Astrocyte (in vitro differentiated cells and primary cell): ENCODE measurements at regions not wholly inside any gene's neighbourhood (a gene's known extent, or its start where the extent isn't known, plus 50 kb on each side); places are given as distances from the start of the nearest gene placed in this dataset.

Experiments used
- DNase-seq: peaks from one replicate; pipeline ENCODE4 v3.0.0-alpha.2; 2010; ENCODE audit warnings: low read depth
- FAIRE-seq: peaks from 2 replicates; lab custom pipeline; 2011; peaks lifted over from hg19 to GRCh38; lab: Jason Lieb, UNC
- H2AFZ ChIP-seq: 2 replicates; pipeline ENCODE4 v1.6.0; 2012; ENCODE audit warnings: low read depth, low read length, inconsistent platforms
- H3K27ac ChIP-seq: 2 replicates; pipeline ENCODE4 v1.5.1; 2011; ENCODE audit warnings: low read depth, low read length, inconsistent platforms
- H3K27me3 ChIP-seq: 2 replicates; pipeline ENCODE4 v1.6.0; 2011; ENCODE audit warnings: low read length, inconsistent platforms; ENCODE audit not compliant: insufficient read depth
- H3K36me3 ChIP-seq: 2 replicates; pipeline ENCODE4 v1.5.1; 2011; ENCODE audit warnings: low read length, inconsistent platforms; ENCODE audit not compliant: insufficient read depth
- H3K4me1 ChIP-seq: 2 replicates; pipeline ENCODE4 v1.5.1; 2011; ENCODE audit warnings: low read length, inconsistent platforms; ENCODE audit not compliant: insufficient read depth
- H3K4me2 ChIP-seq: 2 replicates; pipeline ENCODE4 v1.6.0; 2012; ENCODE audit warnings: low read length, inconsistent platforms
- H3K4me3 ChIP-seq: 2 replicates; pipeline ENCODE4 v1.5.1; 2011; ENCODE audit warnings: low read depth, mild to moderate bottlenecking, low read length, inconsistent platforms; ENCODE audit not compliant: insufficient read depth
- H3K79me2 ChIP-seq: 2 replicates; pipeline ENCODE4 v1.6.0; 2012; ENCODE audit warnings: mild to moderate bottlenecking, low read length, inconsistent platforms; ENCODE audit not compliant: insufficient read depth
- H3K9ac ChIP-seq: 2 replicates; pipeline ENCODE4 v1.6.0; 2012; ENCODE audit warnings: mild to moderate bottlenecking, low read length, inconsistent platforms
- H3K9me3 ChIP-seq: 2 replicates; pipeline ENCODE4 v1.5.1; 2012; ENCODE audit warnings: low read depth, mild to moderate bottlenecking, low read length, inconsistent platforms; ENCODE audit not compliant: insufficient read depth
- H4K20me1 ChIP-seq: 2 replicates; pipeline ENCODE4 v1.6.0; 2012; ENCODE audit warnings: low read length, inconsistent platforms; ENCODE audit not compliant: insufficient read depth
- H3K27ac Mint-ChIP-seq: one replicate; pipeline ENCODE4 v1.8.0; 2021; ENCODE audit warnings: mild to moderate bottlenecking, mixed read lengths; ENCODE audit not compliant: unreplicated experiment
- H3K27me3 Mint-ChIP-seq: one replicate; pipeline ENCODE4 v1.8.0; 2021; ENCODE audit warnings: low read depth, mixed read lengths; ENCODE audit not compliant: unreplicated experiment
- H3K36me3 Mint-ChIP-seq: one replicate; pipeline ENCODE4 v1.8.0; 2021; ENCODE audit warnings: low read depth, mixed read lengths; ENCODE audit not compliant: unreplicated experiment
- H3K4me1 Mint-ChIP-seq: one replicate; pipeline ENCODE4 v1.8.0; 2021; ENCODE audit warnings: low read depth, mixed read lengths; ENCODE audit not compliant: unreplicated experiment
- H3K4me3 Mint-ChIP-seq: one replicate; pipeline ENCODE4 v1.8.0; 2021; ENCODE audit warnings: mild to moderate bottlenecking, moderate library complexity, mixed read lengths; ENCODE audit not compliant: unreplicated experiment
- H3K9me3 Mint-ChIP-seq: one replicate; pipeline ENCODE4 v1.8.0; 2021; ENCODE audit warnings: mild to moderate bottlenecking, mixed read lengths; ENCODE audit not compliant: unreplicated experiment
- EZH2 ChIP-seq: IDR thresholded peaks from 2 replicates; pipeline ENCODE4 v1.6.1; 2012; ENCODE audit warnings: mild to moderate bottlenecking, low read length, inconsistent platforms; ENCODE audit not compliant: insufficient read depth
- TF ChIP-seq, protein P1 (sequence below): IDR thresholded peaks from 2 replicates; pipeline ENCODE4 v1.5.1; 2011; ENCODE audit warnings: low read depth, mild to moderate bottlenecking, inconsistent platforms, low read length, moderate library complexity; ENCODE audit not compliant: insufficient read depth

DNA sequence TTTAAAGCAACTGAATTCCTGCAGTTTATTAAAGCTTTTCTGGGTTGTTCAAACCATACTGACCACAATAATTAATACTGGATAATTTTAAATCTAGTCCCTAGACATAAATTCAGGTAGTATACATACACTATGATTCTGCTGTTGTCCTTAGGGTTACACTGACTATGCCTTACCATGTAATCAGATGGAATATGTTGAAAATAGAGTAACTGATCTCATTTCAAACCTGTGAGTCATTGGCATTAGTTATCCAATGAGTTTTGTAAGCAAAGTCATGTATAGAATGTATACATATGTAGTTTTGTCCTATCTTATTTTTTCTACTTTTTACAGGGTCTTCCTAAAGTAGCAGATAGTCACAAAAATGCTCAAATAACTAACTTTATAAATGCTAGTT lies 517.1 kb upstream of the CCDC54 start:
- no peak overlapping the region for H3K9ac ChIP-seq
- H3K27me3 ChIP-seq = no peaks in the 10 kb centered on the region
- H3K4me1 Mint-ChIP-seq = peaks cover 8% of the 10 kb centered on the region
- no peak overlapping the region for H3K27ac ChIP-seq
- DNase-seq = no peak
- no peaks in the 10 kb centered on the region for H4K20me1 ChIP-seq
- H2AFZ ChIP-seq = no peak overlapping the region
- no peaks in the 10 kb centered on the region for H3K9me3 ChIP-seq
- no peak overlapping the region for H3K4me3 ChIP-seq
- no peaks in the 10 kb centered on the region for H3K79me2 ChIP-seq
- no peak overlapping the region for H3K4me2 ChIP-seq
- H3K4me3 Mint-ChIP-seq = no peak overlapping the region
- H3K9me3 Mint-ChIP-seq = peaks cover 4% of the 10 kb centered on the region
- no peaks in the 10 kb centered on the region for H3K36me3 ChIP-seq
- no peak overlapping the region for H3K27ac Mint-ChIP-seq
- peaks cover 7% of the 10 kb centered on the region for H3K4me1 ChIP-seq
- FAIRE-seq = no peak
- H3K36me3 Mint-ChIP-seq = peaks cover 2% of the 10 kb centered on the region
- no peak for TF ChIP-seq EZH2
- TF ChIP-seq, protein P1, sequence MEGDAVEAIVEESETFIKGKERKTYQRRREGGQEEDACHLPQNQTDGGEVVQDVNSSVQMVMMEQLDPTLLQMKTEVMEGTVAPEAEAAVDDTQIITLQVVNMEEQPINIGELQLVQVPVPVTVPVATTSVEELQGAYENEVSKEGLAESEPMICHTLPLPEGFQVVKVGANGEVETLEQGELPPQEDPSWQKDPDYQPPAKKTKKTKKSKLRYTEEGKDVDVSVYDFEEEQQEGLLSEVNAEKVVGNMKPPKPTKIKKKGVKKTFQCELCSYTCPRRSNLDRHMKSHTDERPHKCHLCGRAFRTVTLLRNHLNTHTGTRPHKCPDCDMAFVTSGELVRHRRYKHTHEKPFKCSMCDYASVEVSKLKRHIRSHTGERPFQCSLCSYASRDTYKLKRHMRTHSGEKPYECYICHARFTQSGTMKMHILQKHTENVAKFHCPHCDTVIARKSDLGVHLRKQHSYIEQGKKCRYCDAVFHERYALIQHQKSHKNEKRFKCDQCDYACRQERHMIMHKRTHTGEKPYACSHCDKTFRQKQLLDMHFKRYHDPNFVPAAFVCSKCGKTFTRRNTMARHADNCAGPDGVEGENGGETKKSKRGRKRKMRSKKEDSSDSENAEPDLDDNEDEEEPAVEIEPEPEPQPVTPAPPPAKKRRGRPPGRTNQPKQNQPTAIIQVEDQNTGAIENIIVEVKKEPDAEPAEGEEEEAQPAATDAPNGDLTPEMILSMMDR = no peak
- no peaks in the 10 kb centered on the region for H3K27me3 Mint-ChIP-seq

DNA sequence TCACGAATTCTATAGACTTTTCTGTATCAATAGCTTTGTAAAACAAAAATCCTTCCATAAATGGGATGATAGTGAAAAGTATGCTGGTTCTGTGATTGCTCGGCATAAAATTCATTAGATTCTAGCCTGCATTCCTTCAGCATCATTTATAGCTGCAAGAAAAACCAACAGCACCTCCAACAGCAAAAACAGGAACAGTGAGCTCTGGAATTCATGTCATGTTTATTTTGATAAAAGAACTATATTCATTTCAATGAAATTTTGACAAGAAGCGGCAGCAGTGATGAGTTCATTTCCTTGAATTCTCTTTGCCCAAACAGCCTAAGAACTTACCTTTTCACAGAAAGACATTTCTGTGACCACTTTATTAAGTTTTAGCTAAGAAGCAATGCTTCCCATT lies 515.2 kb upstream of the CCDC54 start:
- H3K4me1 ChIP-seq = peaks cover 7% of the 10 kb centered on the region
- Mint-ChIP-seq H3K4me1 (peaks cover 8% of the 10 kb centered on the region), H3K36me3 (no peaks in the 10 kb centered on the region), H3K4me3 (no peak overlapping the region), H3K27ac (no peak overlapping the region), H3K9me3 (peaks cover 2% of the 10 kb centered on the region), H3K27me3 (no peaks in the 10 kb centered on the region)
- H3K27ac ChIP-seq = peak overlapping the region; percentile 68
- H3K9me3 ChIP-seq = no peaks in the 10 kb centered on the region
- DNase-seq (peak; percentile 62), FAIRE-seq (peak; percentile 94)
- no peak overlapping the region for H3K4me3 ChIP-seq
- H3K27me3 ChIP-seq = no peaks in the 10 kb centered on the region
- peak overlapping the region; percentile 55 for H3K4me2 ChIP-seq
- H3K79me2 ChIP-seq = no peaks in the 10 kb centered on the region
- TF ChIP-seq EZH2 = no peak
- TF ChIP-seq, protein P1 = peak; percentile 55
- H3K36me3 ChIP-seq = no peaks in the 10 kb centered on the region
- H3K9ac ChIP-seq = peak overlapping the region; percentile 51
- H4K20me1 ChIP-seq = no peaks in the 10 kb centered on the region
- peak overlapping the region; percentile 44 for H2AFZ ChIP-seq

GRCh38 chr3:106877627-106878026 lies 499.6 kb upstream of the CCDC54 start:
- H3K4me1 ChIP-seq = no peaks in the 10 kb centered on the region
- FAIRE-seq = no peak
- Mint-ChIP-seq H3K4me3 (no peak overlapping the region), H3K27me3 (no peaks in the 10 kb centered on the region), H3K36me3 (no peaks in the 10 kb centered on the region), H3K4me1 (peaks cover 10% of the 10 kb centered on the region), H3K9me3 (no peaks in the 10 kb centered on the region), H3K27ac (no peak overlapping the region)
- no peaks in the 10 kb centered on the region for H4K20me1 ChIP-seq
- H3K36me3 ChIP-seq = no peaks in the 10 kb centered on the region
- H3K27me3 ChIP-seq = no peaks in the 10 kb centered on the region
- H3K27ac ChIP-seq = no peak overlapping the region
- no peak overlapping the region for H3K4me2 ChIP-seq
- H2AFZ ChIP-seq = no peak overlapping the region
- TF ChIP-seq EZH2 = no peak
- TF ChIP-seq, protein P1 = no peak
- H3K4me3 ChIP-seq = no peak overlapping the region
- H3K9ac ChIP-seq = no peak overlapping the region
- no peaks in the 10 kb centered on the region for H3K9me3 ChIP-seq
- peak; percentile 51 for DNase-seq
- no peaks in the 10 kb centered on the region for H3K79me2 ChIP-seq
